HG03066 (cell line): ENCODE measurements at regions not wholly inside any gene's neighbourhood (a gene's known extent, or its start where the extent isn't known, plus 50 kb on each side); places are given as distances from the start of the nearest gene placed in this dataset.

ENCODE experiments used
- ATAC-seq: cut with Tn5 transposase; IDR thresholded peaks from one replicate; pipeline ENCODE4 v1.9.1; 2021; ENCODE audit warnings: low read depth; ENCODE audit not compliant: unreplicated experiment

DNA sequence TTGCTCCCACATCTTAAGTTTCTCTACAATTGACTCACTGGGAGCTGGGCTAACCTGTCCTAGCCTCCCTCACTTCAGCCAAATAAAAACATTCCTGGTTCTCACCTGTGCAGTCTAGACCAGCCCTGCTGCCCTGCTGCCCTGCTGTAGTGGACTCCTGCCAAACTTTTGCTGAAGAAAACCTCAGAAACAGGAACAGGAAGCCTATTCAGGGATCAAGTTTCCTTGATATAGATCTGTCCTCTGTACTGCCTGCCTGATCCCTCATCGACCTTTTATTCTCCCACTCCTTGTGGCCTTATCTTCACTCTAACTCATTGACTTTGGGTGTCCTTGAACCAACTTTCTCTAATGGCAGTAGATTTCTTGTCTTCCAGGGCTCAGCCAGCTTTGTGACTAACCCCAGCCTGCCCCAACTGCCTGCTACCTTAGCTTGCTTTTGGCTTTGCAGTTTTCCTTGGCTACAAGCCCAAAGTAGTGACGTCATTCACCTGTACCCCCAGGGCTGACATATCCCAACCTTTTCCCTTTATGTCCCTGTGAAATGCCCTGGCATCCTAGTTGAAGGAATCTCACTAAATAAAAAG is 234.8 kb downstream of the DUSP6 start:
- no peak for ATAC-seq

DNA sequence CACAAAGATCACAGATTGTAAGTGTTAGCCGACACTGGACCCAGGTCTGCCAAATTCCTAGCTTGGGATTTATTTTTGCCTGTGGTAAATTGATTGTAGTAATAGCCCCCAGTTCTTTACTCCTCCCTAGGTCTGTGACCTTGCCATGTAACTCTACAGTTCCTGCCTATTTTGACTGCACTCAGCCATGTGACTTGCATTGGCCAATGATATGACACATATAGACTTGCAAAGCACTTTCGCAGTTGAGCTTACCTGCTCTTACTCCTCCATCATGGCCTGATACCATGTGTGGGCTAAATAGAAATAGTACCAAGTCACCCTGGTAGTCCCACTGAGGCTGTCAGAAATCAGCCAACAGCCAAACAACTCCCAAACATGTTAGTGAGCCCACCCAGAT is 240.3 kb downstream of the DUSP6 start:
- ATAC-seq, result no peak

DNA sequence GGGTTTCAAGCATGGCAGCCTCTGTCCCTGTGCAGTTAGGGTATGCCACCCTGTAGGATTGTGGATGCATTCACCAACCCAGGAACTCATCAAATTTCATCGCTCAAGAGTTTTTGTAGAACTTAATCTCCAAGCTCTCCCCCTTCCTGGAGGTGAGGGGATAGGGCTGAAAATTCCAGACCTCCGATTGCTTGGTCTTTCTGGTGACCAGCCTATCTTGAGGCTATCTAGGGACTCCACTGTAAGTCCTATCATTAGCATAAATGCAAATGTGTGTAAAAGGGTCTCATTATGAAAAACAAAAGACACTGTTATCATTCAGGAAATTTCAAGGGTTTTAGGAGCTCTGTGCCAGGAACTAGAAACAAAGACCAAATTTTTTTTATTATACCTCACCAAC is 244.0 kb downstream of the DUSP6 start:
- no peak for ATAC-seq

DNA sequence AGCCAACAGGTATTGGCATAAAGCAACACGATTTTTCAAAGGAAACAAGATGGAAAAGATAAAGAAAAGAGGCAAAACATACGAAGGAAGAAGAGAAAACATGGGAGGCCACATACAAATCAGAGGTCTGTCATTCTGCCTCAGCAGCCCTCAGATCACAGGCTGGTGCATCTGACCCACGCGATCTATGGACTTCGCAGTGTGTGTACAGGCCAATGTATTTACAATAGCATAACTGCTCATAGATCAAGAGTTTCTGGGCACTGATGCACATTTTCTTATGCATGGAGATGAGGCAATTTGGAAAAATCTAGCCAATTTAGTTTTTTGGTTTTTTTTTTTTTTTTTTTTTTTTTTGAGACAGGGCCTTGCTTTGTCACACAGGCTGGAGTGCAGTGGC is 245.4 kb downstream of the DUSP6 start:
- ATAC-seq, result no peak

DNA sequence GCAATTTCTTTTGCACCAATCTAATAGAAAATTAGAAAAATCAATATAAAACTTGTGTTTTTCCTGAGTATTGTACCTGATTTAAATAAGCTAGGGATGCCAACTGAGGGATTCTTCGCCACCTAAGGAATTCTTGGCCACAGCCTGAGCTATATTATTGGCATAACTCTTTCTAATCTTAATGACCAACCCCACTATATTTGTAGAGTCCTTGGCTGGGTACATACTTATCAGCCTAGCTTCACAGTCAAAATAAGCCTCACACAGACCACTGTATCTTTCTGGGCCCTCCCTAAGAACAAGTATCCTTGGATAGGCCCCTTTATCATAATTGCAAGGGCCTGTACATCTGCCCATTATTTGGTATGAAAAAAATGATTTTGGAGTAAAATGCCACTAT is 247.1 kb downstream of the DUSP6 start:
- no peak for ATAC-seq

DNA sequence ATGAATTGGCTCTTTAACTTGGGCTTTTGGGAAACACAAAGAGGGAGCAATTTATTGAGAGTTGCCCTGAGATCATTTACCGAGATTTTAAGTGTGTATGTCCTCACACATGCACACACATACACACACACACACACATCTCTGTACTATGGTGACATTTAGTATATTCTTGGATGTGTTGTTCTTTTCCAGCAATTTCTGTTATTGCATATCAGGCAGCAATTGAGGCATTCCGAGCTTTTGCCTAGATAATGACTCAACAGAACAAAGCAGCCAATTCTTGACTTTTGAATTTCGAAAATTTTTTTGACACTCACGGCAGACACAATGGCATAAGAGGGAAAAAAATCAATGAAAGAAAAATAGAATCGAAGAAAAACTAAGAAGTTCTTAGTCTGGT is 248.5 kb downstream of the DUSP6 start:
- no peak for ATAC-seq

DNA sequence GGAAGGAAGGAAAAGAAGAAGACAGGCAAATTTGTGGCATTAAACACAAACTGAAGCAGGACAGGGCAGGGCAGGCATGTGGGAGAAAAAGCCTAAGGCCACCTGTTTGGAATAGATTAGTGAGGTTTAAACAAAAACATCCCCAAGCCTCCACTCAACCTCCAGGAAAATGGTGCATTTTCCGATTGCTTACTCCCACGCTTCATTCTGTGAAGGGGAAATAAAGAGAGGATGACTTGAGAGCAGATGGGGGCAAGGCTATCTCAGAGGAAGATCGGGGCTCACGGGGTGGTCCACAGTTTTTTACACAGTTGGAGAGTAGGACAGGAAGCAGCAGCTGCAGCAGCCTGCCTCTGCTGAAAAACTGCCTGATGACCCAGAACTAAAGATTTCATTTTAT is 250.9 kb downstream of the DUSP6 start:
- ATAC-seq, result no peak

DNA sequence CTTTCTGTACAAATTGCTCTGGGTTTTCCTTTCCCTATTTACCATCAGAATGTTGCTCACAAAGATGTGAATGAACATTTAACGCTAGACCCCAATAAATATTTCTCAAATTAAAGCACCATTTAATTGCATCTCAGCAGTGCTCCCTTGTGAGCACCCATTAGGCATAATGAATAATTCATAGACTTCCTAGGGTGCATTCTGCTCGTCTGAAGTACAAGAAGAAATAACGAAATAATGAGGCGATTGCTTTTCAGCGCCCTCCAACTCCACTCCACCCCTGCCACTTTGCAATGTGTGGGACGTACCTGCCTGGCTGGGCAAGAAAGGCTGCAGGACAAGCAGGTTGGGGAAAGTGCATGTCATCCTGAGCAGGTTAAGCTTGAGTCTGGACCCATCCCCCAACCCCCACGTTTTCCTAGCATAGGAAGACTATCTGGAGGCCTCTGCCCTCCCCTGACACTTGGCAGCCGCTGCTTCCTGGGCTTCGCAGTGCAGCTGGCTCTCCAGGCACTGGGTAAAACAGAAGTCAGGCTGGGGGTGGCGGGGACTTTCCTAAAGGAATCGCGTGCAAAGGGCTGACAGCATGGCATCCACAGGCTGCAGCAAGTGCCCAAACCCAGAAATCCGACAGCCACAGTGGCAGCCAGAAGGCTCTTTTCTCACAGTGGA is 253.7 kb downstream of the DUSP6 start:
- ATAC-seq, result no peak

DNA sequence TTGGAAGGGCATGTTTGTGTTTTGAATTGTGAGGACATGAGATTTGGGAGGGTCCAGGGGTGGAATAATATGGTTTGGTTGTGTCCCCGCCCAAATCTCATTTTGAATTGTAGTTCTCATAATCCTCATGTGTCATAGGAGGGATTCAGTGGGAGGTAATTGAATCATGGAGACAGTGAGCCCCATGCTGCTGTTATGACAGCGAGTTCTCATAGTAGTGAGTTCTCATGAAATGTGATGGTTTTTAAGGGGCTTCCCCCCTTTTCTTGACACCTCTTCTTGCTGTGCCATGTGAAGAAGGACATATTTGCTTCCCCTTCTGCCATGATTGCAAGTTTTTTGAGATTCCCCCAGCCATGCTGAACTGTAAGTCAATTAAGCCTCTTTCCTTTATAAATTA is 260.0 kb downstream of the DUSP6 start:
- no peak for ATAC-seq

DNA sequence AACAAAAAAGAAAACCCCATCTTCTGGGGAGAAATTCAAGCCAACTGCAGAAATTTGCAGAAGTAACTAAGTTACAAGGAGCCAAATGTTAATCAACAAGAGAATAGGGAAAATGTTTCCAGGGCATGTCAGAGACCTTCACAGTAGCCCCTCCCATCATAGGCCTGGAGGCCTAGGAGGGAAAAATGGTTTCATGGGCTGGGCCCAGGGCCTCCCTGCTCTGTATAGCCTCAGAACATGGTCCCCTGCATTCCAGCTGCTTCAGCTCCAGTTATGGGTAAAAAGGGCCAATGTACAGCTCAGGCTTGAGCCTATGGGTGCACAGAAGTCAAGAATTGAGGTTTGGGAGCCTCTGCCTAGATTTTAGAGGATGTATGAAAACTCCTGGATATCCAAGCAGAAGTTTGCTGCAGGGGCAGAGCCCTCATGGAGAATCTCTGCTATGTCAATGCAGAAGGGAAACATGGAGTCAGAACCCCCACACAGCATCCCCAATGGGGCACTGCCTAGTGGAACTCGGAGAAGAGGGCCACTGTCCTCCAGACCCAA is 260.9 kb downstream of the DUSP6 start:
- ATAC-seq, result no peak

DNA sequence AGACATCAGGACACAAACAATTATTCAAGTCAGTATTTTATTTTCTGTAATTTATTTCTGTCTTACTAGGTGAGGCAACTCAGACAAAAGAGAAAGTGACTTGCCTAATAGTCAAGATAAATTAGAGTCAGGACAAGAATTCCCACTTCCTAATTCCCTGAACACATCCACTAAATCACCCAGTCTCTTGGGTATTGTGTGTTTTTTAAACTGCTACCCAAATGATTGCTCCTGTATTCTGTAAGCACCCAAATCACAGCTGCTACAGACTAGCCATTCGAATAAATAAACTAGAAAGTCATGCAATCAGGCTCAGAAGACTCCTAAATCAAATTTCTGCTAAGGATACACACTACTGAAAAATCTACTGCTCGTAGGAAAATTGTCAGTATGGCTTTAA is 263.0 kb downstream of the DUSP6 start:
- ATAC-seq, result no peak

DNA sequence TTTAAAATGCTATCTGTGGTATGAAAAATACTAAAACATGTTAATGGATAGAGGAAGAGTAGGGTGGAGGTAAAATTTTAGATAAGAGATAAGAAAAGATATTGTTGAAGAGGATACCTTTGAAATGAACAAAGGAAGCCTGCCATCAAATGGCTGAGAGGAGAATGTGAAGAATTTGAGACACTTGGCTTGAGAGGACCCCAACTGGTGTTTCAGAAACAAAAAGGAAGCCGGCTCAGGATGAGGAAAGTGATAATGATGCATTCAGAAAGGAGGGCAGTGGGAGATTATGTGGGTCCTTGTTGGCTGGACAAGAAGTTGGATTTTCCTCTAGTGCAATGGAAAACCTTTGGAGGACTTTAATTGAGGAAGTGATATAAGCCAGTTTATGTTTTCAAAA is 264.4 kb downstream of the DUSP6 start:
- ATAC-seq, result no peak

DNA sequence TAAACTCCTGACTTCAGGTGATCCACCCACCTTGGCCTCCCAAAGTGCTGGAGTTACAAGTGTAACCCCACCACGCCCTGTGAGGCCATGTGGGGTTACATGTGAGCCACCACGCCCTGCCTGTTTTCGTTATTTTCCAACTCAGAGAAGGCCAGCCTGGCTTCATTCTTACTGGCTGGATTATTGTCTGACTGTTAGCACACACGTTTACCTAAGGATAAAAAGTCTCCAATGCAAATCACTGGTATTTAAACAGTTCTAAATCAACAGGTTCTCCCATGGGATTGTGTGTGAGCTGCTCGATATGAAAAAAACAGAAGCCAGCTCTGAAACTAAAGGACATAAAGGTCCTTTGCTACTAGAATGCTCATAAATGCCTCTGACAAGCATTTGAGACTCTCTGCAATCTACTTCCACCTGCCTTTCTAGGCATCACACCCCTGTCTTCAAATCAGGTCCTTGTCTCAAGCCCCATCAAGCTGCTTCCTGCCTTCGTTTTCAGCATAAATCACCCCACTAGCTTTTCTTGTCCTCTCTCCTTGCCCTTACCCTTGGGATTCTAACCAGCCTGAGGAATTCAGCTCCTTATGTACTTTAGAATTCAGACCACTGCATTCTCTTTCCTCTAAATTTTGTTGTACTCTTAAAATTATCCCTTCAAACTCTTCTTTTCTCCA is 265.0 kb downstream of the DUSP6 start:
- no peak for ATAC-seq

DNA sequence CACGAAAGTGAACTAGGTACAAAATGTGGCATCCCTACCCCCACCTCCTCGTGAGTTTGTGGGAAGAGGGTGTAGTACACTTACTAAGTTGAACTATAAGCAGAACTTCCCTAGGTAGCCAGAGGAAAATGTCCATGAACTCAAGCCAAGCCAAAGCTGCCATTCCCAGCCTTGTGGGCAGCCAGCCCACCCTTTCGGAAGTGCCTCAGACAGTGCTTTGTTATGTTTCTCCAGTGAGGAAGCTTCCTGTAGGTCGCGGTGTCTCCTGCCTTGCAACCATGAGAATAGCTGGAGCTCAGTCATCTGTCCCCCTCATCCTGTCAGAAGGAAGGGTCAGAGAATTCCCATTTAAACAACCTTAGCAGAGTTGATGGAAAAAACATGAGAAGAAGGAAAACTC is 266.9 kb downstream of the DUSP6 start:
- no peak for ATAC-seq

DNA sequence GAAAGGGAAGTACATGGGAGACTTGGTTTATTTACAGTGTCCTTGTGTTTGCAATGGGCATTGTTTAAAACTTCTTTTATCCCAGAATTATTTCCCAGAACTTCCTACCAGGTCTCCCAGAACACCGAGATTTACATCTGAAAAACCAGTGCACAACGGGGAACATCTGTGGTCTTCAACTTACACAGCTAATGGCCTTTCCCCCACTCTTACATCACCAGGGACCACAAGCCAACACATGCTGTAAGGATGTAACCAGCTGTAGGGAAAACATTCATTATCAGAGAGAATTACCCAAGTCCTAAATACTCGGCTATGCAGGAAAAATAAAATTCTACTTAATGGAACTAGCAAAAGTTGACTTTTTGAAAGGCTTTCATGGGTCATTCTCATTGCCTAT is 267.6 kb downstream of the DUSP6 start:
- no peak for ATAC-seq

DNA sequence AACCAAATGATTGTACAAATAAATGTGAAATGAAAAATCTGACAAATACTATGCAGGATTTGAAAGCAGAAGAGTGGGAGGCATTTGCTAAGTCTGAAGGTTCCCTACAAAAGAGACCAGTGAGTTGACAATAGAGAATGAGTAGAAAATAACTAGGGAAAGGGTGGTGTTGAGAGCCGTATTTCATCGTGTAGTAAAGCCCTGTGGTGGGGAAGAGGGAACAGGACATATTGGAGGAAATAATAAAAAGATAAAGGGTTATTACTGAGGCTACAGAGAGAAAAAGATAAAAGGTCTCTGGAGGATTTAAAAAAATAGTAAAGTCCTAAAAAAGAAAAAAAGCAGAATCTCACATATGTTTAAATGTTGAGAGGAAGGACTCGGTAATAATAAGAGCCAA is 268.8 kb downstream of the DUSP6 start:
- no peak for ATAC-seq

DNA sequence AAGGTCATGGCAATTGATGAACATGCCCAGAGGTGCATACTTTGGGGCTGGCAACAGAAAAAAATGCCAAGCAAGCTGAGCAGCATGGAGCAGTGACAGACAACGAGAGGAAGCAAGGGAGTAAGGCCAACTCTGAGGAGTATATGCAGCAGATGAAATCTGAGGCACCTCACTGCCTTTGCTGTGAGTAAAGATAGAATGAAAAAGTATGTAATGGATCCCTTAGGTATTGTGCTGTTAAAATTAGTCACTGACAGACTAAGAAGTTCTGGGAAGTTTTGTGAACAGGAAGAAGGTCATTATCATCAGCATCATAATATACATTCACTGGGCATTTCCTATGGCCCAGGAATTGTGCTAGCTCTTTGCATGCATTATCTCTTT is 269.9 kb downstream of the DUSP6 start:
- no peak for ATAC-seq

DNA sequence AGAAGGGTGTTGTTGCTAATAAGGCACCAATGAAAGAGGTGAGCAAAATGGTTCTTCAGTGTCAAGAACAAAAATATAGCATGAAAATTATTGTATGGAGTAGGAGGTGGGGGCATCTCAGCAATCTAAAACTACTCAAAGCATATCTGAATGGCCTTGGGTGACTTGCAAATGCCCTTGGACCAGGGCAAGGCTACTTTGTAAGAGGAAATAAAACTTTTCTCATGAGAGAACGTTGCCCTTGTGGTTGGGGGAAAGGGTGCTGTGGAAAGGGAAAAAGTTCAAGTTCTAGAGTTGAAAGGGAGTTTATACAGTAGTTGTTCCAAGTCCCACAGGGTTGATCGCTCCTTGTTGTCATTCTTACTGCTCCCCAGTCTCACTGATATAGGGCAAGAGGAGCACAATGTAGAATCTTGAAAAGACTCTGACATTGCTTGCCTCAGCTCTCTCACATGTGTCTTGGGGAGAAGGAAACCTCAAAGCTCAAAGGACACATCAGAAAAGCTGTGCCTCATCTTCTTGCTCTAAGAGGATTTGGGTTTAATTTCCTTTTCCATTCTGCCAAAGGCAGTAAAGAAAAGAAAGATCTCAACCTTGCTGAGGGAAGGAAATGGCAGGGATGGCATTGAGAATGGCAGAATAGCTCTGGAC is 270.5 kb downstream of the DUSP6 start:
- ATAC-seq, result no peak

DNA sequence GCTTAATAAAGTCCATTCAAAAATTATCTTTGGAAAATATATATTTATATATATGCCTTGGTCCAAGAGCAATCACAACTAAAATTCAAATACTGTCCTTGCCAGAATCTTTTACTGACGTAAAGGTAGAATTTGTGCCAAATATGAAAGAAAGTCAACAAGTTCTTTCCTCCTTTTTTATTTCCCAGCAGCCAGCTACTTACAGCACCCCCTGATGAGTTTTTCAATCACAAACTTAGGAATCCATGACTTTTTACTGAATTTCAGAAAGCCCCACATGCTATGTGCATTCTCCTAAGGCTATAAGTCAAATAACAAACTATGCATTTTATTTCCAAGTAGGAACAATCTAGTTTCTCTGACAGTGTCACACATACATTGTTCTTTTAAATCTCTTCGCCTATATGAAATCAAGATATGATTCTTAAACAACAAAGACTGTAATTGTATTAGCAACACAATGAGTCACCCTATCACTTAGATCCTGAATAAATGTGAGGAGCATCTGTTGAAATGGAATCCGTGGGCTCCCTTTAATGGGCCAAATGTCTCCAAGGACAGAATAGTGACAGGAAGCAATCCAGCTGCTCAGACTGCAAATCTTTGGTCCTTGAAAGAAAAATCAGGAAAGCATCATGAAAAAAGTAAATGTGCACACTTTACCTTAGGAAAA is 271.4 kb downstream of the DUSP6 start:
- no peak for ATAC-seq

DNA sequence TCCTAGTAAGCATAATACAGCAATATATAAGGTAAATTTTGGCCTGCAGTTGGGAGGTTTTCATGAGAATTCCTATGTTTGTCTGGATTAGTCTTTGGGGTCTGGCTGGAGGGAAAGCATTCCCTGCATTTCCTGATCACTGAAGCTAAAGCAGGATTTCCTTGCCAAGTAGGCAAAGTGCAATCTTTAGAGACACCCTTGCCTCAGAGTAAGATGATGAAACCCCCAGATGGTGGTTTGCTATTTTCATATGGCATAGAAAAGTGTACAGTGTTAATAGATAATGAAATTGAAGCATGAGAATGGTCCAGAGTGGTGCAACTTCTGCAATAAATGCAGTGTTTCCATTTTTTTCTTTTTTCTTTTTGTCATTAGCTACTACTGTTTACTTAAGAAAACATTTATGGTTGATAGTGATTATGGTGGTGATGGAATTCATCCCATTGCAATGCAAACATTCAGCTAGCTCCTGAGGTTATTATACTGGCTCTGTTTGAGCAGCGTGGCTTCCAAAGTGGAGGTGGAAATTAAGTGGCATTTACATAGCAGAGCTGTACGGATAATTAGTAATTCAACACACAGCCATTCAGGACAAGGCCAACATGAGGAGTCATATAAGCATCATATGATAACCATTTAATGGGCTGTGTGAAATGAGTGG is 276.3 kb downstream of the DUSP6 start:
- ATAC-seq, result no peak
